SHP77 (cell line): ENCODE measurements at regions not wholly inside any gene's neighbourhood (a gene's known extent, or its start where the extent isn't known, plus 50 kb on each side); places are given as distances from the start of the nearest gene placed in this dataset.
"Not testable (repeated sequence)": the region's sequence is repeated elsewhere in the genome, so short reads cannot be mapped to it uniquely, and the experiment has no call there.

ENCODE experiments used
- DNase-seq, 2 experiments: peaks; one replicate each; lab custom pipeline; 2025; lab: John Stamatoyannopoulos, UW

- no peak for DNase-seq
Observed at GRCh38 chr2:44051593-44052347, 56.0 kb upstream of the LRPPRC start.

GRCh38 chr2:44052584-44052983, 56.8 kb upstream of the LRPPRC start:
- no peak for DNase-seq

DNA sequence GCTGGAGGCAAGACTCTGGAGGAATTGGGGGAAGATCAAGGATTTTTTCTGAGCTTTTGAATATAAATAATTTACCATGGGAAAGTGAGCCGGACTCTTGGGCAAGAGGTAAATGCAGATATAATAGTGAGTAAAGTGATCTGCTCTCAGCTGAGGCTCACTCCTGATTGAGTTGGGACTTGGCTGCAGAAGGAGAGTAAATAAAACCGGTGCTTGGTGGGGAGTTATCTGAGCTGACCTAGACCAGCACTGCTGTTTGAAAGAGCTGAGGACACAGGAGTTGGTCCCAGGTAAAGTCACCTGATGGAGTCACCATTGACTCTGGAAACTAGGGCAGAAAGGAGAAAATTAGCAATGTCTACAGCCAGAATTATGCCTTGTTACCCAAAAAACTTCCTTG, 57.3 kb upstream of the LRPPRC start:
- no peak for DNase-seq

- DNase-seq = no peak
Observed at GRCh38 chr2:44053456-44053855, 57.7 kb upstream of the LRPPRC start.

DNA sequence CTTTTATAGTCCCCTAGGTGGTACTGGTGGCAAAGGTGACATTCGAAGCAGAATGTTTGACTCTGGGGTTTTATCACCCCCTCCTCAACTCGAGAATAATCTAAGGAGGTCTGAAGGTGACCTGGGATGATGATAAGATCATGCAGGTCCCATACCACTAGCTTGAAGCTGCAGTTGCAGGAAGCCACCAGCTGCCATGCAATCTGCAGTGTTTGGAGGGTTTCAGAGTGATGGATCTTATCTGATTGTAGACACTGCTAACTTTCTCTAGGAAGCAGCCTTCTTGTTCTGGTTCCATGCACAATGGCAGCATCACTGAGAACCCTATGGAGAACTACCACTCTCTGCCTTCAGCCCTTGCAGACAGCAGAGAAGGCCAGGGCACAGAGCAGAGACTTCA, 59.4 kb upstream of the LRPPRC start:
- DNase-seq = no peak

GRCh38 chr2:44055664-44056063, 59.9 kb upstream of the LRPPRC start:
- DNase-seq = no peak

DNA sequence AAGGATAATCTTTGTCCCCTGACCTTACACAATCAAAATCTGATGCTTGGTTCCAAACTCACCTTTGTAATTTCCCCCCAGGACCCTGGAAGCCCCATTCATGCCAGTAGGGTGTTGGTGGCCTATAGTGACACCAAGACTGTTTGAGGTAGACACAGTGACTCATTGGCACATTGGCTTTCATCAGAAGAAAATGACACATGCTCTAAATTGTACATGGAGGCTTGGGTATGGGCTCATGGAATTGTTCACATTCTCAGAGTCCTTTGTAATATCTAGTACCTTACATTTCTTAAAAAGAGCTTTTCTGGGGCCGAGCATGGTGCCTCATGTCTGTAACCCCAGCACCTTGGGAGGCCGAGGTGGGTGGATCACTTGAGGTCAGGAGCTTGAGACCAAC, 61.2 kb upstream of the LRPPRC start:
- no peak for DNase-seq

DNA sequence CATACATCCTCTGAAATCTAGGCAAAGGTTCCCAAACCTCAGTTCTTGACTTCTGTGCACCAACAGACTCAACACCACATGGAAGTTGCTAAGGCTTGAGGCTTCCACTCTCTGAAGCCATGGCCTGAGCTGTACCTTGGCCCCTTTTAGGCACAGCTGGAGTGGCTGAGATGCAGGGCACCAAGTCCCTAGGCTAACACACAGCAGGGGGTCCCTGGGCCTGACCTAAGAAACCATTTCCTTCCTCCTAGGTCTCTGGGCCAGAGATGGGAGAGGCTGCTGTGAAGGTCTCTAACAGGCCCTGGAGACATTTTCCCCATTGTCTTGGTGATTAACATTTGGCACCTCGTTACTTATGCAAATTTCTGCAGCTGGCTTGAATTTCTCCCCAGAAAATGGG, 64.5 kb upstream of the LRPPRC start:
- DNase-seq = not testable (repeated sequence)

DNA sequence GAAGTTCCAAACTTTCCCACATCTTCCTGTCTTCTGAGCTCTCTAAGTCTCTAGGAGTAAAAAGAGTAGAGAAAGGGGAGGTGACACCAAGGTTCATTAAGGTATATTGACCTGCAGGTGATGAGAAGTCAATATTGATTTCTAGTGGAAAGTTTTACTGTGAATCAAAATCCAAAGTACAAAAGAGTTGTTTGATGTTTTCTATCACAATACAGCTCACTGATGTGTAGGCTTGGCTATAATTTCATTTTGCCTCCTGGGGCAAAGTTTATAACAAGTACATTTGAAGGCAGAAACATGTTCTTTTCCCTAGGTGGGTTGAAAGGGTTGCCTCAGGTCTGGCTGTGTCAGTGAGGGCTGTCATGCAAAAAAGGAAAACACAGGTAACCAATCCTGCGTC, 65.2 kb upstream of the LRPPRC start:
- no peak for DNase-seq

GRCh38 chr2:44061469-44061868, 65.7 kb upstream of the LRPPRC start:
- DNase-seq = no peak

GRCh38 chr2:44061876-44062275, 66.1 kb upstream of the LRPPRC start:
- no peak for DNase-seq

DNA sequence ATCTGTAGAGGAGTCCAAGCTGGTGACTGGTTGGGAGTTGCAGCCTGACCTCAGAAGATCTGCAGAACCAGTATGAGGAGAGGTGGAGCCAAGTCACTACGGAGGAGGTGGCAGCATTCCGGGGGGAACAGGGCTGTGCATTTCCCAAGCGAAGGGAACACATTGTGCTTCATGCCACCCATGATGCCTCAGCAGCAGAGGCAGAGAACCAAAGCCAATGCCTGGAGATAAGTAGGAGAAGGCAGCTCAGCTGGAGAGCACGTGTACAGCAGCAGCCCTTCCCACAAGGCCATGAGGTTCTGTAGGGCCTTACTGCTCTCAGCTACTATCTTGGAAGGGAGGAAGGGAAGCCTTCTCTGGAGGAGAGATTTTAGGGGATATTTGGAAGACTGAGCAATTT, 67.2 kb upstream of the LRPPRC start:
- no peak for DNase-seq

DNA sequence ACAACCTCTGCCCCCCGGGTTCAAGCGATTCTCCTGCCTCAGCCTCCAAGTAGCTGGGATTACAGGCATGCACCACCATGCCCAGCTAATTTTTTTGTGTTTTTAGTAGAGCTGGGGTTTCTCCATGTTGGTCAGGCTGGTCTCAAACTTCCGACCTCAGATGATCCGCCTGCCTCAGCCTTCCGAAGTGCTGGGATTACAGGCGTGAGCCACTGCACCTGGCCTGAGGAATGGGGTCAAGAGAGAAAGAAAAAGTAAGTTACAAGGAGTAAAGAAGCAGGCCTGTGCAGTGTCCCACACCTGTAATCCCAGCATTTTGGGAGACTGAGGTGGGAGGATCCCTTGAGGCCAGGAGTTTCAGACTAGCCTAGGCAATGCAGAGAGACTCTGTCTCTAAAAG, 68.5 kb upstream of the LRPPRC start:
- not testable (repeated sequence) for DNase-seq

GRCh38 chr2:44067012-44067790, 71.4 kb upstream of the LRPPRC start:
- not testable (repeated sequence) for DNase-seq

- DNase-seq = not testable (repeated sequence)
Observed at GRCh38 chr2:44067791-44068181, 72.0 kb upstream of the LRPPRC start.

GRCh38 chr2:44071454-44072046, 75.8 kb upstream of the LRPPRC start:
- DNase-seq = no peak

GRCh38 chr2:44073667-44074066, 77.9 kb upstream of the LRPPRC start:
- not testable (repeated sequence) for DNase-seq

GRCh38 chr2:44074795-44075194, 79.0 kb upstream of the LRPPRC start:
- DNase-seq = not testable (repeated sequence)

DNA sequence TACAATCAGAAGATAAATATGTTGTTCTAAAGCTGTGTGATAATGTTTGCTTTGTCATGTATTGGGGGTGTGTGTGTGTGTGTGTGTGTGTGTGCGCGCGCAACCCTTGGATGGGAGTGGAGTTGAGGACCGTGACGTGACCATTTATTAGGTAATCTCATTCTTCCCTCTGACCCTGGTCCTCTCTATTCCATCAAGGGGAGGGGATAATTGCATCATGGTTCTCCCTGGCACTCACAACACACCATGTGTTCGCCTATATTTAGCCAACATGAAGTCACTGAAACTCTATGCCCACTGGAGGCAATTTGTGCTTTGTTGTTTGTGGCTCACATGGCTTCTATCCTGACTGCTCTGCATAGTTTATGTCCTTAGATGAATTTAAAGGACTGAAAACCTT, 79.8 kb upstream of the LRPPRC start:
- no peak for DNase-seq

DNA sequence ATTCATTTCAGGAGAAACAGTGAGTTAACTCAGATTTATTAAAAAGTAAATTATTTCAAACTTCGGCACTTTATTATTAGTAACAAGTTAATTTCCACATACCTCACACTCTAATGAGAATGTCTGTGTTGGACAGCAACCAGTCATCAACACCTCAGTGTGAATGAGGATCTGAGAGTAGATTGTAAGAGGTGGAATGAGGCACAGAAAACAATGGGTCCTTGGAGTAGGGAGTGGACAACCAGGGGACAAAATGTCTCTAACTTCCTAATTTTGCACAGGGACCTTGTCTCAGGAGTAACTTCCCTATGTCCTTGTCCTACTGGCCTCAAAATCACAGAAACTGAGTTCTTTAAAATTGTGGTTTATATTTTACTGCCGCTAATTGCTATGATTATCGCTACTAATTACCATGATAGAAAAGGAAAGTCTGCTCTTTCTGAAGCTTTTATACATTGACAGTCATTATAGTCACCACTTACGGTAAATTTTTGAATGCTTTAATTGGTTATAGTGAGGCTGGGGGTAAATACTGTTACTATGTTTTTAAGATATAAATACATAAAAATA, 82.2 kb upstream of the LRPPRC start:
- DNase-seq = no peak

- no peak for DNase-seq
Observed at GRCh38 chr2:44079686-44080085, 83.9 kb upstream of the LRPPRC start.

- DNase-seq = no peak
Observed at GRCh38 chr2:44083054-44083453, 85.6 kb upstream of the PPM1B start.

DNA sequence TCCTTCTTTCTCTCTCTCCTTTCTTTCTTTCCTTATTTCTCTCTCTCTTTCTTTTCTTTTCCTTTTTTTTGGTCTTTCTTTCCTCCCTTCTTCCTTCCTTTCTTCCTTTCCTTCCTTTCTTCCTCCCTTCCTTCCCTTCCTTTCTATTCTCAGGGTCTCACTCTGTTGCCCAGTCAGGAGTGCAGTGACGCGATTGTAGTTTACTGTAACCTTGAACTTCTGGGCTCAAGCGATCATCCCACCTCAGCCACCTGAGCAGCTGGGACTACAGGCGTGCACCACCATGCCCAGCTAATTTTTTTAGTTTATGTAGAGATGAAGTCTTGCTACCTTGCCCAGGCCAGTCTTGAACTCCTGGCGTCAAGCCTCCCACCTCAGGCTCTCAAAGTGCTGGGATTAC, 83.8 kb upstream of the PPM1B start:
- no peak for DNase-seq
